Prostate gland (tissue), 2 donors: ENCODE measurements at regions not wholly inside any gene's neighbourhood (a gene's known extent, or its start where the extent isn't known, plus 50 kb on each side); places are given as distances from the start of the nearest gene placed in this dataset.

Experiments
- DNase-seq: peaks from one replicate; pipeline ENCODE4 v3.0.0-alpha.2; 2019; ENCODE audit warnings: low spot score
- H3K27ac ChIP-seq, 2 donors: fragments of 200-600 bp; sonication (generic); 2 replicates each; pipeline ENCODE4 v1.5.1; 2017 to 2019
- H3K27me3 ChIP-seq: fragments of 200-600 bp; sonication (generic); replicated peaks from 2 replicates; pipeline ENCODE4 v1.5.1; 2019; ENCODE audit not compliant: insufficient read depth
- H3K36me3 ChIP-seq, 2 donors: fragments of 200-600 bp; sonication (generic); 1 replicate in 1 of 2; 2 replicates in 1 of 2; pipeline versions ENCODE4 v1.5.1 to v1.8.1; 2017 to 2019
- H3K4me1 ChIP-seq: fragments of 200-600 bp; sonication (generic); replicated peaks from 2 replicates; pipeline ENCODE4 v1.5.1; 2019
- H3K4me3 ChIP-seq, 2 donors: fragments of 200-600 bp; sonication (generic); 2 replicates each; pipeline ENCODE4 v1.5.1; 2017 to 2019
- H3K9me3 ChIP-seq: fragments of 200-600 bp; sonication (generic); 2 replicates; pipeline ENCODE4 v1.5.1; 2017
- CTCF ChIP-seq, 4 experiments: fragments of 200-600 bp in 2 of 4; fragments of 450-650 bp in 2 of 4; sonication (generic) in 2 of 4; IDR thresholded peaks; 1 replicate in 3 of 4; 2 replicates in 1 of 4; pipeline ENCODE4 v1.5.1; 2016 to 2019; ENCODE audit warnings: antibody characterized with exemption in 4 of 4, mild to moderate bottlenecking in 2 of 4, moderate library complexity in 2 of 4
- POLR2A ChIP-seq: fragments of 450-650 bp; IDR thresholded peaks from one replicate; pipeline ENCODE4 v1.6.1; 2016; ENCODE audit warnings: antibody characterized with exemption, mild to moderate bottlenecking
- POLR2AphosphoS5 ChIP-seq: sonication (generic); formaldehyde crosslinking; IDR thresholded peaks from one replicate; pipeline ENCODE4 v1.6.1; 2017; ENCODE audit warnings: antibody characterized with exemption
- WGBS: methylation state at CpG from one replicate; pipeline ENCODE4 v1.1.5; 2018; 5-methylcytosine and 5-hydroxymethylcytosine counted together
- intact Hi-C: fragments of 100-400 bp; cut with DNase I; formaldehyde crosslinking; loops from one replicate; pipeline ENCODE4 v1.14.2; 2022

GRCh38 chr2:41622301-41622700 is 425.5 kb upstream of the PKDCC start:
- 83% methylated on average over 5 of the region's 5 CpGs for WGBS
- TF ChIP-seq POLR2A (no peak), POLR2AphosphoS5 (no peak)
- no peaks in the 10 kb centered on the region for H3K4me1 ChIP-seq

GRCh38 chr2:41626936-41627335 is 420.9 kb upstream of the PKDCC start:
- no peaks in the 10 kb centered on the region for H3K9me3 ChIP-seq
- no peaks in the 10 kb centered on the region for H3K36me3 ChIP-seq
- H3K4me3 ChIP-seq = no peak overlapping the region
- WGBS = 93% methylated on average over 2 of the region's 2 CpGs
- intact Hi-C loops = no loop called here
- H3K4me1 ChIP-seq = no peaks in the 10 kb centered on the region
- no peak for DNase-seq
- TF ChIP-seq CTCF (IDR thresholded peaks at IDR 0.05) = no peak
- no peak for TF ChIP-seq POLR2A
- no peak for TF ChIP-seq POLR2AphosphoS5
- no peaks in the 10 kb centered on the region for H3K27me3 ChIP-seq
- no peak overlapping the region for H3K27ac ChIP-seq

More at GRCh38 chr2:41622301-41622700, 425.5 kb upstream of the PKDCC start:
- Histone ChIP-seq H3K4me3 (no peak overlapping the region), H3K36me3 (no peaks in the 10 kb centered on the region), H3K27ac (no peak overlapping the region), H3K27me3 (no peaks in the 10 kb centered on the region), H3K9me3 (no peaks in the 10 kb centered on the region)
- no peak for DNase-seq
- intact Hi-C loops = no loop called here

- intact Hi-C loops = no loop called here
- Histone ChIP-seq H3K4me3 (no peak overlapping the region), H3K27ac (no peak overlapping the region), H3K27me3 (no peaks in the 10 kb centered on the region), H3K36me3 (no peaks in the 10 kb centered on the region), H3K4me1 (no peaks in the 10 kb centered on the region), H3K9me3 (no peaks in the 10 kb centered on the region)
- no peak for TF ChIP-seq POLR2A
- TF ChIP-seq POLR2AphosphoS5 = no peak
- no peak for DNase-seq
- 76% methylated on average over 2 of the region's 2 CpGs for WGBS
Observed at GRCh38 chr2:41634686-41635085, 413.1 kb upstream of the PKDCC start.

- intact Hi-C loops = no loop called here
- Histone ChIP-seq H3K9me3 (no peaks in the 10 kb centered on the region), H3K36me3 (no peaks in the 10 kb centered on the region), H3K4me1 (no peaks in the 10 kb centered on the region), H3K4me3 (no peak overlapping the region), H3K27me3 (no peaks in the 10 kb centered on the region), H3K27ac (no peak overlapping the region)
- no peak for TF ChIP-seq CTCF (IDR thresholded peaks at IDR 0.05)
- no peak for TF ChIP-seq POLR2AphosphoS5
- no peak for TF ChIP-seq POLR2A
- DNase-seq = no peak
- 82% methylated on average over 2 of the region's 2 CpGs for WGBS
Observed at GRCh38 chr2:41644936-41645335, 402.9 kb upstream of the PKDCC start.

- H3K27me3 ChIP-seq = no peaks in the 10 kb centered on the region
- H3K4me3 ChIP-seq = no peak overlapping the region
- no peak overlapping the region for H3K27ac ChIP-seq
- WGBS = 30% methylated on average over 1 of the region's 1 CpG
- DNase-seq = no peak
- TF ChIP-seq POLR2AphosphoS5 = no peak
- intact Hi-C loops = no loop called here
- H3K9me3 ChIP-seq = no peaks in the 10 kb centered on the region
- no peaks in the 10 kb centered on the region for H3K36me3 ChIP-seq
- H3K4me1 ChIP-seq = no peaks in the 10 kb centered on the region
Observed at GRCh38 chr2:41647468-41648050, 400.3 kb upstream of the PKDCC start.

- TF ChIP-seq CTCF (IDR thresholded peaks at IDR 0.05) = no peak
- no peak for TF ChIP-seq POLR2AphosphoS5
- no peak for TF ChIP-seq POLR2A
- no peak for DNase-seq
- intact Hi-C loops = no loop called here
- no peaks in the 10 kb centered on the region for H3K36me3 ChIP-seq
- no peaks in the 10 kb centered on the region for H3K27me3 ChIP-seq
- no peak overlapping the region for H3K27ac ChIP-seq
- no peaks in the 10 kb centered on the region for H3K4me1 ChIP-seq
- no peak overlapping the region for H3K4me3 ChIP-seq
- no peaks in the 10 kb centered on the region for H3K9me3 ChIP-seq
Observed at GRCh38 chr2:41657226-41657625, 390.6 kb upstream of the PKDCC start.
